ENCODE measurements at regions not wholly inside any gene's neighbourhood (a gene's known extent, or its start where the extent isn't known, plus 50 kb on each side); places are given as distances from the start of the nearest gene placed in this dataset.

DNA sequence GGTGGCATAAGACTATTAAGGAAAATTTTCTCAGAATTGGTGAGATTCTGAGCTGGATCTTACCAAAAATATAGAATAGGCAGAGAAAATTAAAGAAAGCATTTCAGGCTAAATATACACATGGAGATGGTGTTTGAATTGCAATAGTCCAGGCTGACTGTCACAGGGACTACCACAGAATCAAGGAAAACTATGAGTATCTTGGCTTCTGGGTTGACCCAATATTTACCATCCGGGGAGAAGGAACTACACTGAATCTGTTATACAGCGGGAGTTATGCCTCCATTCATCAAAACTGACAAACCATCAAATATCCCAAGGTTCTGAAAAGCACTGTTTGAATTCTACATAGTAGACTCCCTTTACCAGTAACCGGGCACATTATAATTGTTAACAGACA, 102.2 kb downstream of the TUSC7 start (continued):
- TF ChIP-seq KDM5A (IDR thresholded peaks at IDR 0.05; ENCODE audit: low read length) (no peak), HDAC2 (IDR thresholded peaks at IDR 0.05; ENCODE audit: borderline replicate concordance in 1 of 2, low read depth in 2 of 2, low read length in 2 of 2) (no peak), TCF12 (IDR thresholded peaks at IDR 0.05; ENCODE audit: low read depth, low read length) (no peak), CTCF (IDR thresholded peaks at IDR 0.05; ENCODE audit: control extremely low read depth in 1 of 3, insufficient read depth in 1 of 3, low read depth in 1 of 3, low read length in 3 of 3) (no peak), NRF1 (IDR thresholded peaks at IDR 0.05; ENCODE audit: low read depth, low read length) (no peak)
